RWPE1 (cell line): ENCODE measurements at regions not wholly inside any gene's neighbourhood (a gene's known extent, or its start where the extent isn't known, plus 50 kb on each side); places are given as distances from the start of the nearest gene placed in this dataset.
A peak's percentile ranks its signal among the peaks of the same experiment; 100 is the strongest.

Experiments used
- CTCF ChIA-PET: fragments of 350-600 bp; sonication (Branson Sonifier 250); formaldehyde crosslinking; extraction: SDS; loops from one replicate; lab custom pipeline; 2021; lab: Yijun Ruan, JAX
- POLR2A ChIA-PET: fragments of 400-600 bp; formaldehyde crosslinking; extraction: SDS; loops from one replicate; lab custom pipeline; 2020; ENCODE audit warnings: antibody characterized with exemption; ENCODE audit not compliant: low non-redundant PET; lab: Yijun Ruan, JAX
- DNase-seq: peaks from one replicate; pipeline ENCODE4 v3.0.0; 2012; ENCODE audit warnings: low spot score
- H3K27ac ChIP-seq: fragments of 450-650 bp; 2 replicates; pipeline ENCODE4 v1.5.1; 2017
- CTCF ChIP-seq: fragments of 450-650 bp; conservative IDR thresholded peaks from 2 replicates; pipeline ENCODE4 v1.5.1; 2017; ENCODE audit warnings: low read depth, mild to moderate bottlenecking

- POLR2A ChIA-PET, result no interaction called here
- CTCF ChIA-PET, result no interaction called here
- no peak for TF ChIP-seq CTCF
- DNase-seq, result no peak
- no peak overlapping the region for H3K27ac ChIP-seq
These were observed 141.9 kb downstream of the BMS1 start for GRCh38 chr10:42924484-42924883.

GRCh38 chr10:42926843-42927242 lies 144.2 kb downstream of the BMS1 start:
- no peak for TF ChIP-seq CTCF
- CTCF ChIA-PET, result interaction anchor here (0.5 to 0.6 kb wide), 2 partner anchors 173 to 461 kb away, joined by 3 read pairs; no protein-coding TSS in a partner anchor
- no peak overlapping the region for H3K27ac ChIP-seq
- peak; percentile 18 for DNase-seq
- POLR2A ChIA-PET, result no interaction called here

GRCh38 chr10:42928064-42928463 lies 145.5 kb downstream of the BMS1 start:
- POLR2A ChIA-PET, result no interaction called here
- CTCF ChIA-PET, result interaction anchor here (0.6 kb wide), 1 partner anchor 17 kb away, joined by 4 read pairs; no protein-coding TSS in a partner anchor
- no peak for TF ChIP-seq CTCF
- no peak overlapping the region for H3K27ac ChIP-seq
- DNase-seq, result no peak

GRCh38 chr10:42929236-42929635 lies 146.6 kb downstream of the BMS1 start:
- POLR2A ChIA-PET, result no interaction called here
- no peak overlapping the region for H3K27ac ChIP-seq
- no peak for TF ChIP-seq CTCF
- CTCF ChIA-PET, result no interaction called here
- DNase-seq, result no peak

- POLR2A ChIA-PET, result no interaction called here
- no peak for TF ChIP-seq CTCF
- H3K27ac ChIP-seq, result no peak overlapping the region
- DNase-seq, result no peak
- CTCF ChIA-PET, result no interaction called here
These were observed 146.9 kb upstream of the RET start for GRCh38 chr10:42929993-42930392.

GRCh38 chr10:42930516-42931192 lies 146.2 kb upstream of the RET start:
- TF ChIP-seq CTCF, result no peak
- POLR2A ChIA-PET, result no interaction called here
- CTCF ChIA-PET, result no interaction called here
- H3K27ac ChIP-seq, result no peak overlapping the region
- no peak for DNase-seq
